NCI-H1105 treated with DMSO at 0.1 percent for 48 hours (cell line): ENCODE measurements at regions not wholly inside any gene's neighbourhood (a gene's known extent, or its start where the extent isn't known, plus 50 kb on each side); places are given as distances from the start of the nearest gene placed in this dataset.

Source experiments
- DNase-seq: peaks from one replicate; lab custom pipeline; 2025; lab: John Stamatoyannopoulos, UW

- DNase-seq, result no peak
Observed at GRCh38 chr20:39398656-39399055, 436.5 kb downstream of the DHX35 start.

GRCh38 chr20:39397646-39398045 is 435.5 kb downstream of the DHX35 start:
- DNase-seq, result no peak

- DNase-seq, result no peak
Observed at GRCh38 chr20:39395478-39396291, 433.5 kb downstream of the DHX35 start.

GRCh38 chr20:39394461-39394860 is 432.3 kb downstream of the DHX35 start:
- no peak for DNase-seq

GRCh38 chr20:39390186-39390585 is 428.0 kb downstream of the DHX35 start:
- no peak for DNase-seq

GRCh38 chr20:39381595-39381994 is 419.5 kb downstream of the DHX35 start:
- no peak for DNase-seq

GRCh38 chr20:39378776-39379175 is 416.6 kb downstream of the DHX35 start:
- no peak for DNase-seq

- DNase-seq, result no peak
Observed at GRCh38 chr20:39376788-39377187, 414.6 kb downstream of the DHX35 start.

GRCh38 chr20:39364320-39364719 is 402.2 kb downstream of the DHX35 start:
- DNase-seq, result no peak

GRCh38 chr20:39359981-39360620 is 398.0 kb downstream of the DHX35 start:
- no peak for DNase-seq

- no peak for DNase-seq
Observed at GRCh38 chr20:39358052-39358451, 395.9 kb downstream of the DHX35 start.

- no peak for DNase-seq
Observed at GRCh38 chr20:39356908-39357307, 394.8 kb downstream of the DHX35 start.

GRCh38 chr20:39349240-39349639 is 387.1 kb downstream of the DHX35 start:
- DNase-seq, result no peak

- DNase-seq, result no peak
Observed at GRCh38 chr20:39347626-39348025, 385.5 kb downstream of the DHX35 start.

- DNase-seq, result no peak
Observed at GRCh38 chr20:39342463-39342862, 380.3 kb downstream of the DHX35 start.

GRCh38 chr20:39338469-39339376 is 376.6 kb downstream of the DHX35 start:
- no peak for DNase-seq

GRCh38 chr20:39333211-39333610 is 371.1 kb downstream of the DHX35 start:
- DNase-seq, result no peak

- no peak for DNase-seq
Observed at GRCh38 chr20:39328347-39328746, 366.2 kb downstream of the DHX35 start.

- no peak for DNase-seq
Observed at GRCh38 chr20:39326050-39326449, 363.9 kb downstream of the DHX35 start.

GRCh38 chr20:39318911-39319310 is 356.8 kb downstream of the DHX35 start:
- no peak for DNase-seq

GRCh38 chr20:39312676-39313075 is 350.5 kb downstream of the DHX35 start:
- no peak for DNase-seq

GRCh38 chr20:39311851-39312506 is 349.8 kb downstream of the DHX35 start:
- no peak for DNase-seq
